NOMO-1 treated with DMSO at 0.1 percent for 48 hours (cell line): ENCODE measurements at regions not wholly inside any gene's neighbourhood (a gene's known extent, or its start where the extent isn't known, plus 50 kb on each side); places are given as distances from the start of the nearest gene placed in this dataset.
A peak's percentile ranks its signal among the peaks of the same experiment; 100 is the strongest.

Experiments
- DNase-seq: peaks from one replicate; lab custom pipeline; 2025; ENCODE audit not compliant: unreplicated experiment; lab: John Stamatoyannopoulos, UW

DNA sequence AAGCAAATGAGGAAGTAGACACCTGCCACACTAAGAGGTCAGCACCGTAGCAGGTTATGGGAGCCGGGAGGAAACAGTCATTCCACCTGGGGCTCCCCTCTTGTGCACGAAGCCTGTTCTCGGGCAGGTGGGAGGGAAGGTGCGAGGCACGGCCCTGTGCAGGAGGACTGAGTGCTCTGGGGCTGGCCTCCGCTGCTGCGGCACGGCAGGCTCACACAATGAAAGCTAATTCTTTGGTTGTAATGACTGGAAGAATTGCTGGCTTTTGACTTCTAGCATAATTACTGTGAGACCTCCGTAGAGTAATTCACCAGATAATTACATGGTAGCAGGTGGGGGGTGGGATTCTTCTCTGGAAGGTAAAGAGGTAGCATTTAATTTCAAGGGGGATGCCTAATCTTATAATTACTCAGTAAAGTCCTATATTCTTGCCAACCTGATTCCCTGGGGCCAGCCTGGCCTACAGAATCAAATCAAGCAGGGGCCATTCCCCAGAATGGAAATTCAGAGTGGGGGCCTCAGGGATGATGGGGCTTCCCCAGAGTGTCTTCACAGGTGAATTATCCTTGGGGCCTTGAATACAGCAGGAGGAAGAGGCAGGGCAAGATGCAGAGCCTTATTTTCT lies 129.1 kb downstream of the TPRA1 start:
- DNase-seq: no peak

DNA sequence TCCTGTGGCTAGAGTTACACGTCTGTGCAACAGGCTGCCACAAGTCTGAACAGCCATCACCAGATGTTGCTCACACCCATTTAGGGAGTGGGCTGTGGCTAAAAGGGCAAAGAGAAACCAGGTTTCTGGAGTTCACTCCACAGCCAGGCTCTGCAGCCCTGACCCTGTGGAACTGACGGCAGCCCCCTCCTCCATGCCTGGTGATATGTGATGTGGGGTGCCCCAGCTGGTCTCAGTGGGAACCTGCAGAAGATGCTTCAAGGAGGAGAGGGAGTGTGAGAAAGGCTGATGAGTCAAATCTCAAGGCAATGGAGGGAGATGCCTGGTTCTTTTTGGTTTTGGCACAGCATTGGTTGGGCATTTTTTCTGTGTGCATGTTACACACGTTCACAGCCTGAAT lies 130.6 kb downstream of the TPRA1 start:
- no peak for DNase-seq

DNA sequence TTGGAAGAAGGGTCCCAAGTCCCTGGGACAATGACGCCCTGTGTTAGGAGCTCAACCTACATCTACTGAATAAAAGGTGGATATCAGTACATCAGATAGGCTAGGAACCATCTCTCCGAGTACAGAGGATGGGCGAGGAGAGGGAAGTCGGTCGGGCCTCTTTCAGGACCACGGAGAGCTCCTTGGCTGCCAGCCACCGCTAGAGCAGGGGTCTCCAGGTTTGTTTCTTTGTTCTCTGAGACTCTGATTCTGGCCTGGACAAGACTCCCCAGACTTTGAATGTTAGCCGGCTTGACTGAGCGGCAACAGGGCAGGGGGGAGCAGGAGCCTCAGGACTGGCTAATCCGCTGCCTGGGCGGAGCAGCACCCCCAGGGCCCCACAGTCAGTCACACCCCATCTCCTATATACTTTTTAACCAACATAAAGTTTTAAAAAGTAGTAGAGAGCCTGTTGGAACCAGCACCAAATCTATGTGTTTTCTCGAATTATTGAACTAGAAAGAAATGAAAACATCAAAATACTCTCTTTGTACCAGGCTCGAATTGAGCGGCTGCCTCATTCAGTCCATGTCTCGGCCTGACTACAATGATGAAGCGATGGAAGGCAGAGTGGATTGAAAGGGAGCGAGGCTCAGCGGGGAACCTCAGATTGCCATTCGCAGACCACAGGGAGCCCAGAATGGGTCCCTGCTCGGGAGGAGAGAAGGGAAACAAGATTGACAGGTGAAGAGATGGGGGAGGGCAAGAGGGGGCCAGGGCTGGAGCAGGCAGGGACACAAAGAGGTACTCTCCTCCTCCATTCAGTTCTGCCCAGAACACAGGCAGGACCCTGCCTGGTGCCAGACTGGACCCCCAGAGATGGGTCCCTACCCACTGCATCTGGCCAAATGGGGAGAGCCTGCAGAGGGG lies 131.6 kb downstream of the TPRA1 start:
- DNase-seq: peak; percentile 9

DNA sequence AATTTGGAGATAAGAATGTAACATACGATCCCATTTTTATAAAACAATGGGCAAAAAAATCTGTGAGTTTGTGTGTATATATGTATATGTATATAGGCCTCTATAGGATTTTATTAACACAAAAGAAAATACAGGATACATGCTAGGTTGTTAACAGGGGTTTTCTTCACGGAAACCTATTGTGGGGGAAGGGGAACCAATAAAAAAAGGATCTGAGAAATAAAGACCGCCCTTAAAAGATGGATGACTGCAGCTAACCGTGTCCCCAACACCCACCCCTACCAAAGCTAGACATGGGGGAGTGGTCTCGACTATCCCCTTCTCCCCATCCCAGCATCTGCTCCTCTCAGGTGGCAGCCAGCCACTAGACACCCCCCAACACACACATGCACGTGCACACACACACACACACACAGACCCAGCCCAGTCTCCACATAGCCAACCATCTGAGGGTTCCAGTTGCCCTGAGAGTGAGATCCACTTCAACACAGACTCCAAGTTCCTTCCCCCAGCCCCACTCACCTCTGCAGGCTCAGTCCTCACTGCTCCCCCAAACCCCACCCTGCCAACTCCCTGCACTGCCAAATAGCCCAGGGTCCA lies 132.9 kb downstream of the TPRA1 start:
- DNase-seq: no peak

DNA sequence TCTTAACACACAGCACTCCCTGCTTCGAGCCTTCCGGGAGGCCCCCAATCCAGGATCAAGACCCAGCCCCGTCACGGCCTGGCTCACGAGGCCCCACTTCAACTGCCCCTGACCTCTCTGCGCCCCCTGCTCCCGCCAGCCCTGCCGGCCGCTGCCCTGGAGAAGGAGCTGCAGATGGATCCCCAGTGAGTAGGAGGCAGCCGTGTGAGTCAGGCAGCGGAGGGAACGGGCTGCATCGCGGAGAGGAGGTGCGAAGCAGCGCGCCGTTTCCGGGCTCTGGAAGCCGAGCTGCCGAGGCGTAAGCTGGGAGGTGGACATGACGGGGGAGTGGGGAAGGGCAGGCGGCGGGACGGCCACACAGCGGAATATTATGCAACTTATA lies 133.4 kb downstream of the TPRA1 start:
- DNase-seq: no peak

DNA sequence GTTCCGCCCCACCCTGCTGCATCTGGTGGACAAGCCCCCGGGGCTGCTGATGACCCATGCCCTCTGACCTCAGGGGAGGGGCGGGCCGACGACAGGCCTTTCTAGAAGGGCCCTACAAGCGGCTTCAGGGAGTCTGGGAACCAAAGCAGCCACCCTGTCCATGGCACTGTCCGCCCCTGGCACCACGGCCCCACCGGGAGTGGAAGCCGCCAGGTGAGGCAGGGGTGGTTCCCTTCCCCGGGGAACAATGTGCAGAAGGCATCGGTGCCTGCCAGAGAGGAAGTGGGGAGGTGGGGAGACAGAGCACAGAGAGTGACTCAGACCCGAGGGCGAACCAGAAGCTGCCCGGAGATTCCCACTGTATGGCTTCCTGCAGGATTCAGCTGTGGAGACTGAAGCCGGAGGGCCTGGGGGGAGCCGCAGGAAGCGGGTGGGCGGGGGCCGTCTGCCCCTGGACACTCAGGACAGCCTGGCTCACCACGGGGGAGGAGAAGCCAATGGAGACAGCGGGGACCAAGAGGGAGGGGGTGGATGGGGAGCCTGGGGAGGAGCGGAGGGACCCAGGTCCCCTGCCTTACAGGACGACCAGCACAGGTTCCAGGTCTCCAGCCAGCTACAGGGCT lies 134.0 kb downstream of the TPRA1 start:
- DNase-seq: no peak

DNA sequence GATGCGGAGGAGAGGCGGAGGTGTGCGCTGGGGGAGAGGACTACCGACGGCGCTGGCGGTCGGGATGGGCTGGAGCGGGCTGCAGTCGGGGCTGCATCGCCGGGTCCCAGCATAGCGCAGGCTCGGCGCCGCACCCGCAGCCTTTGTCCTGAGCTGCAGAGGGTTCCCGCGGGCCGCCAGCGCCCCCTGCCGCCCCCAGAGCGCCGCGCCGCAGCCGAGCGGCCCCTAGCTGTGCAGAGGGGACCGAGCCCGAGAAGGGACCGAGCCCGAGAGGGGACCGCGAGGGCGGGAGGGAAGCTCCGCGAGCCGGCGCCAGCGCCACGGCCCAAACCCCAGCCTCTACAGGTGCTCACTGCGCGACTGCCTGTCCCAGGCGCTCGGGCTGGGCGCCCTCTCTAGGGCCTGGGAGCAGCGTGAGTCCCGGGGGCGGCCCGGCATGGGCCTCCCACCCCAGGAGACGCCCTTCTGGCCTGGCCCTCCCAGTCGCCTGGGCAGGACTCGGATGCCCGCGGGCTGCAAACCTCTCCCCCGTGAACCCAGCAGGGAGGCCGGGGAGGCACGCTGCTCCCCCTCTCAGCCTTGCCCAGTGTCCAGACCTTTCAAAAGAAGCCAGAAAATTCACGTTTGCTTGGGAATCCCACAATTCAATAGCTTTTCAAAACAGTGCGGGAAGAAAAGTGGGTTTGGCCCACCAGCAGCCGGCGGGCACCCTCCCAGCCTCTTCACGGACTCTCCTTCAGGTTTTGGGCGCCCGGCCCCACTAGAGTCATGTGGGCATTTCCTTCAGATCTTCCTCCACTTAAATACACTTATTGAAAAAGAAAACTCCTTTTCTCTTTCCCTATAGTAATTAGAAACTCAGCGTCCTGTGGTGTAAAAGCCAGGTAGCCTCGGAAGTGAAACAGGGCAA lies 134.7 kb downstream of the TPRA1 start:
- DNase-seq: peak; percentile 48

DNA sequence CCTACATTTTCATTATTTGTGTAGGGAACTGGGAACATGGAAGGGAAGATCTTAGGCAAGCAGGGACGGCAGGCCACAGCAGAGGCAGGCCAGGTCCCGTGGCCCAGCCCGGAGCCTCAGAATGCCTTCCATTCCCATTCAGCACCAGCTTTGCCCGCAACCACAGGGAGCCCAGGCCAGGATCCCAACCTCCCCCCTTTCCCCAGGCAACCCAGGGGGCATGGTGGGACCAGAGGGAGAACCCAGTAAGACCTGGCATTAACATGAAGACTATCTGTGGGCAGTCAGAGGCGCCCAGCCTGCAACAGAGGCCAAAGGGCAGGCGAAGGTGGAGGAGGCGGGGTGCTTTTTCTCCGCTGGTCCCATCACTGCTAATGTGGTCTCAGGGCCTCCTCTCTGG lies 135.6 kb downstream of the TPRA1 start:
- no peak for DNase-seq

DNA sequence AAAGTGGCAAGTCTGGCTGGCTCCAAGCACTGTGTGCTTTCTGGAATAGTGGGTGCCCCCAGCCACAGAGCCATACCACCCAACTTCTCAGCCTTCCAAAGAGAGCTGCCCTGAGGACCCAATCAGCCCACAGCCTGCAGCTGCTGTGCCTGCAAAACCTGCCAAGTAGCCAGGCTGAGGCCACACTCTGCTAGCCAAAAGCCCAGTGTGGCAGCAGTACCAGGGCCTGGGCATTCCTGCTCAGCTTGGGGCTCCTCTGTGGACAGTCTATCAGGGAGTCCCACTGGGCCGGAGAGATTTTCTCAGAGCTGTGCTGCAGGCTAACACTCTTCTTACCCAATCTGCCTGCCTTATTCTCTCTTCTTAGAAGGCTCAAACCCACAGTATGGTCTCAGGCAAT lies 136.5 kb downstream of the TPRA1 start:
- DNase-seq: no peak

DNA sequence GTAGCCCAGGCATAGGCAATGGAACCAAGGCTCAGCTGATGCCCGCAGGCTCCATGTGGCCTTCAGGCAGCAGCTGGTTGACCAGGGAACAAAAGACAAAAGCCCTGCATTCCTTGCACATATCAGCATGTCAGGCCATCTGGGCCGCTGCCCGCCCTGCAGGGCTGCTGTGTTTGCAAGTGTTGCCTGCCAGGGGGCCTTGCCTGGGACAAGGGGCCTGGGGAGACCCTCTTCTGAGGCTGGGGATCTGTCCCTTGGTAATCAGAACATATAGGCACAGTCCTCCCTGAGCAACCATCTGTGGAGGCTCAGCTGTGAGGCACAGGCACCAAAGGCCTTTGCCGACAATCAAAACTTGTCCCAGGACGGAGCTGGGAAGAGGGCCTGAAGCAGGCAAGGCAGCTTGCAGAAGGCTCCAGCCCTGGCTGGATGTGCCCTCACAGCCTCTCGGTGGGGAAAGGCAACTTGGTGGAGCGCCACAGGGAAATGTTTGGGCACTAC lies 138.2 kb downstream of the TPRA1 start:
- no peak for DNase-seq

DNA sequence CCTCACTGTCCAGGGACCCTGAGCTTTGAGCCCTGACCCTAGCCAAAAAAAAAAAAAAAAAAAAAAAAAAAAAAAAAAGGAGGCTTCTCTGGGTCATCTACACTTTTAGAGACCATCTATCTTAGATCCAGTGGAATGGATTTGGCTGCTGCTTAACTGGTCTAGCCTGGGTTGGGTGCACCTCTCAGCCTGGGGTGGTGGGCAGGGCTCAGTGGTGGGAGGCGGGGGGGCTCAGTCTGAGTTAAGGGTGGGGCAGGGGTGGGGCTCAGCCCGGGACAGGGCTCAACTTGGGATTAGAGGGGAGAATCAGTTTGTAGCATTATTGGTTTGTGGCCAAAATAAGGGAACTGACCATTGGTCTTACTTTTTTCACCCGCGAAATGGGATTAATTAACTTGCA lies 139.2 kb downstream of the TPRA1 start:
- no peak for DNase-seq

DNA sequence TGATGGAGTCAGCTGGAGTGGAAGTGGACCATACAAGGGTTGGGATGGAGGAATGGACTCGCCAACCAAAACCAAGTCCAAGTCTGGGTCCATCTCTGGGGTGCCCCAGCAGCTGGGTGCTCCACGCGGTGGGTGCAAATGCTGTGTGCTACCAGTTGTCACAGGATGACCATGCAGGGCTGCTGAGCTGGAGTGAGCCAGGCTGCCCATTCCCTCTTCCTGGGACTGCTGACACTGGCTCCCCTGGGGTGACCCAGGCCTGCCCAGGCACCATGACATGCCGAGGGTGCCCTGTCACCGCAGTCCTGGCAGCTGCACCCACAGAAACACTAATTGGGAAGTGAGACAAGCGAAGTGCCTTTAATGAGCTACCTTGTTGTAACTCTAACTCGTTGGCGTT lies 140.2 kb downstream of the TPRA1 start:
- no peak for DNase-seq

DNA sequence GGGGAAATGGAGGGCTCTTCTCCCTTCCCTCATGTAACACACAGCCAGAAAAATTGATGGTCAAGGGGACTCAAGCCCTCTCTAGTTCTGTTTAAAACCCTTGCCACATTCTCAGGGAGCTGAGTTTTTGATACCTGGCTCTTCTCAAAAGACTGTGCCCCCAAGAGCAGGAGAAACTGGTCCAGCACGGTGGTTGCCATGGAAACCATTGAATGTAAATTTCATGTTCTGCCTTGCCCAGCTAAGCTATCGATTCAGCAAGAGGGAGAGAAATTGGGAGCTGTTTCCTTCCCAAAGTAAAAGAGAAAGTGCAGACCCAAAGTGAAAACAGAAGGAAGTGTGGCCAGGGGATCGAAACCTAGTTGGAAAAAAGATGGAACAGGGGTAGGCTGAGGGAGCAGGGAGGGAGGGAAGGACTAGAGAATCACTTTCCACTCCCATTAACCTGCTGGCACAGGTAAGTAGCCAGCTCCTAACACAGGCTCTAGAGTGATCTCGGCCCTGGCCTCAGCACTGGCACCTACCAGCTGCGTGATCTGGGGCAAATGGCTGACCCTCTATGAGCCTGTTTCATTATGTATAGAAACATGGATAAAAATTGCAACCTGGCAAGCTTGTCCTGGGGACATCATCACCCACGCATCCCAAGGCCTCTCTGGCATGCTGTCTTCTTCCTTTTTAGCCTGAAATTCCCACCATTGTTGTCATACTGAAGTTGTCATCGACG lies 140.9 kb downstream of the TPRA1 start:
- no peak for DNase-seq

DNA sequence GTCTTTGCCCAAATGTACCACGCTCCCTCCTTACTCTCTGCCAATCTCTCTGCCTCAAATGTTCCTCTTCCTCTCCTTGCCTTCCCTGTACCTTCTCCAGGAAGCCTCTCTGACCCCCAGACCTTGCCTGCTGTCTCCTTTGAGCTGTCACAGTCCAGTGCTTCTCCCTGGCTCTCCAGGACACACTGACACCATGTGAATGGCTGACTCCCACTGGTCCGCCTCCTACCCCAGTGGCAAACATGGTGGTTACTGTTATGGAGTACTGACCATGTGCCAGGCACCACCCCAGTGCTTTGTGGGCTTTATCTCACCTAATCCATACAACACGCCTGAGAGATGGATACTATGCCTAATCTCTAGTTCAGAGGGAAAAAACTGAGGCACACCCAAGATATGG lies 141.9 kb downstream of the TPRA1 start:
- no peak for DNase-seq

DNA sequence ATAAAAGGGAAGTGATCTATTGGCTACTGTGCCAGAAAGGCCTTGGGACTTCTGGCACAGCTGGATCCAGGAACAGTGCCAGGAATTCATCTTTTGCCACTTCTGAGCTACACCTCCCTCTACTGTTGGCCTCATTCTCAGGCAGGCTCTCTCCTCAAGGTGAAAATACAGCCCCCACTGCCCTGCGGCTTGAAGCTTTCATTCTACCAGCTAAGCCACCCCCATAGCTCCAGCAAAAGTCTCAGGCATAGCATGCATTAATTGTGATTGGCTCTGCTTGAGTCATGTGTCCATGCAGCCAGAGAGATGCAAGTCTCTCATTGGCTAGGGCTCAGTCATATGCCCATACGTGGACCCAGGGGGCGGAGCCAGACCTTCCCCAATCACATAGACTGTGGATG lies 142.4 kb downstream of the TPRA1 start:
- no peak for DNase-seq

DNA sequence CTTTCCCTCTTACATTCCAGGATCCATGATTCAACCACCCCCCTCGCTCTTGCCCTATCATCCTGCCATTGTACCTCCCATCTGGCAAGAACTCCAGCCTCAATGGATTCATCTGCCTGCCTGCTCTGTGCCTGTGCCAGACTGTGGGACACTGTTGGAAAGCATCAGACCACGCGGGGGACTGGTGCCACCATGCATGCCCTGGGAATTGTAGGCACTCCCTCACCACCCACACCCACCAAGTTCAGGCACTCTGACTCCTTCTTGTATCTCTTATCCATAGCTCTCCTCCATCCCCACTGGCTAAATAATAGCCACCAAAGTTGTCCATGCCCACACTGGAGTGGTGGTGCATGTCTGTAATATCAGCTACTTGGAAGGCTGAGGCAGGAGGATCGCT lies 143.8 kb downstream of the TPRA1 start:
- no peak for DNase-seq

DNA sequence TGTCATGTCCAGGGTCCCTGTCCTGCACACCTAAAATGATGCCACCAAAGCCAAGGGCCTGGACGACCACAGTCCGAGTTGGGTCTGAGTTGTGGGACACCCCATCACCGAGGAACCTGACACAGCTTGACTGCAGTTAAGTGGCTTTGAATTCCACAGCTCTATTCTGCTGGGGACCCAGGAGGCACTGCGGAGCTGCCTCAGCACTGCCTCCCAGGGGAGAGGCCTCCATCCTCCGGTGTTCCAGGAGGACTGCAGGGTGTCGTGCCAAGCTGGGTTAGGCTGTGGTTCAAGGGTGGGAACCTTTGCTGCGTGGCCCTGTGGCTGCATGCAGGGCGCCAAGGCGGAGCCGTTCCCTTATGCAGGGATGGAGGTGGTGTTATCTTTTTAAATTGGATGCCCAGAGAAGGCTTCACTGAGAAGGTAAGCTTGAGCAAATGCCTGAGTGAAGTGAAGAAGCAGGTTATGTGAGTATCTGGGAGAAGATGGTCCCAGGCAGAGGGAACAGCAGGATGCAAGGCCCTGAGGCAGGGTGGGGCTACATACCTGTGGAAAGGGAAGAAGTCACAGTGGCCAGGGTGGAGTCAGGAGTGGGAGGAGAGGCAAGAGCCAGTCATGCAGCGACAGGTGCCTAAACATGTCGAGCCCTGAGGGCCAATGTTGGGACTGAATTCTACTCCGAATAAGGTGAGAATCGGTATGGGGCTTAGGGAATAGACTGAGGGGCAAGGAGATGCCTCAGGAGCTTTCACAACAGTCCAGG lies 144.8 kb downstream of the TPRA1 start:
- DNase-seq: no peak

DNA sequence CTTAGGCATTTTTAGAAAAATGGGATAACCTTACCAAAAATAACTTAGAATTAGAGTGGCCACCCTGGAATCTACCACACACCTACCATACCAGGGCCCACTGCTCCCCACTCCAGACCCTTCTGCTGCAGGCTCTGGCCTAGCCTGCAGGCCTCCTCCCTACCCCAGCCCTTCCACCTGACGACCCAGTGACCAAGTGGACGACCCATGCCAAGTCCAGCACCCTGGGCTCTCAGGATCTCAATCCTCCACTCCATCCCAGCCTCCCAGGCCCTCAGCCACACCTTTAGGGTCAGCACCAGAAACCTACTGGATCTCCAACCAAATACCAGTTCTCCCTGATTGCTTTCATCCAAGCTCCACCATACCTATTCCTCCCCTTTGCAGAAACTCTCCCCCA lies 145.8 kb downstream of the TPRA1 start:
- no peak for DNase-seq
